Rectal smooth muscle tissue (tissue), 1 donor: ENCODE measurements at regions not wholly inside any gene's neighbourhood (a gene's known extent, or its start where the extent isn't known, plus 50 kb on each side); places are given as distances from the start of the nearest gene placed in this dataset.

ENCODE experiments used
- H3K27ac ChIP-seq: one replicate; pipeline ENCODE4 v1.7.0; 2013; ENCODE audit warnings: low read depth, low read length, inconsistent platforms
- H3K27me3 ChIP-seq: one replicate; pipeline ENCODE4 v1.7.0; 2013; ENCODE audit warnings: low read length; ENCODE audit not compliant: control insufficient read depth, insufficient read depth
- H3K36me3 ChIP-seq: one replicate; pipeline ENCODE4 v1.7.0; 2013; ENCODE audit warnings: low read length; ENCODE audit not compliant: control insufficient read depth, insufficient read depth
- H3K4me1 ChIP-seq: one replicate; pipeline ENCODE4 v1.7.0; 2013; ENCODE audit warnings: low read length; ENCODE audit not compliant: control insufficient read depth, insufficient read depth
- H3K4me3 ChIP-seq: one replicate; pipeline ENCODE4 v1.7.0; 2013; ENCODE audit warnings: low read length
- H3K9ac ChIP-seq: one replicate; pipeline ENCODE4 v1.7.0; 2013; ENCODE audit warnings: low read length

- Histone ChIP-seq H3K27ac (no peak overlapping the region), H3K27me3 (no peaks in the 10 kb centered on the region), H3K4me1 (no peaks in the 10 kb centered on the region), H3K36me3 (no peaks in the 10 kb centered on the region), H3K4me3 (no peak overlapping the region), H3K9ac (no peak overlapping the region)
Measured at GRCh38 chr21:24014381-24014780, 1592.9 kb downstream of the MRPL39 start.

- no peaks in the 10 kb centered on the region for H3K36me3 ChIP-seq
- H3K4me3 ChIP-seq = no peak overlapping the region
- no peaks in the 10 kb centered on the region for H3K27me3 ChIP-seq
- H3K27ac ChIP-seq = no peak overlapping the region
- no peak overlapping the region for H3K9ac ChIP-seq
- H3K4me1 ChIP-seq = no peaks in the 10 kb centered on the region
Measured at GRCh38 chr21:24011087-24011486, 1596.2 kb downstream of the MRPL39 start.

- Histone ChIP-seq H3K27ac (no peak overlapping the region), H3K4me1 (no peaks in the 10 kb centered on the region), H3K9ac (no peak overlapping the region), H3K36me3 (no peaks in the 10 kb centered on the region), H3K27me3 (no peaks in the 10 kb centered on the region), H3K4me3 (no peak overlapping the region)
Measured at GRCh38 chr21:24007592-24007991, 1599.7 kb downstream of the MRPL39 start.

GRCh38 chr21:23986987-23987386 lies 1620.3 kb downstream of the MRPL39 start:
- Histone ChIP-seq H3K4me3 (no peak overlapping the region), H3K9ac (no peak overlapping the region), H3K27ac (no peak overlapping the region), H3K4me1 (no peaks in the 10 kb centered on the region), H3K27me3 (no peaks in the 10 kb centered on the region), H3K36me3 (no peaks in the 10 kb centered on the region)

GRCh38 chr21:23986214-23986613 lies 1621.1 kb downstream of the MRPL39 start:
- H3K4me1 ChIP-seq = no peaks in the 10 kb centered on the region
- H3K4me3 ChIP-seq = no peak overlapping the region
- H3K36me3 ChIP-seq = no peaks in the 10 kb centered on the region
- no peak overlapping the region for H3K9ac ChIP-seq
- no peak overlapping the region for H3K27ac ChIP-seq
- no peaks in the 10 kb centered on the region for H3K27me3 ChIP-seq

GRCh38 chr21:23982546-23982945 lies 1624.7 kb downstream of the MRPL39 start:
- no peaks in the 10 kb centered on the region for H3K4me1 ChIP-seq

GRCh38 chr21:23977971-23978370 lies 1629.3 kb downstream of the MRPL39 start:
- Histone ChIP-seq H3K27ac (no peak overlapping the region), H3K9ac (no peak overlapping the region), H3K27me3 (no peaks in the 10 kb centered on the region), H3K36me3 (no peaks in the 10 kb centered on the region), H3K4me1 (no peaks in the 10 kb centered on the region), H3K4me3 (no peak overlapping the region)

More at GRCh38 chr21:23982546-23982945, 1624.7 kb downstream of the MRPL39 start:
- H3K4me3 ChIP-seq = no peak overlapping the region
- H3K27me3 ChIP-seq = no peaks in the 10 kb centered on the region
- H3K27ac ChIP-seq = no peak overlapping the region
- no peaks in the 10 kb centered on the region for H3K36me3 ChIP-seq
- H3K9ac ChIP-seq = no peak overlapping the region

GRCh38 chr21:23968722-23969647 lies 1638.3 kb downstream of the MRPL39 start:
- Histone ChIP-seq H3K4me3 (no peak overlapping the region), H3K4me1 (no peaks in the 10 kb centered on the region), H3K9ac (no peak overlapping the region), H3K27ac (no peak overlapping the region), H3K36me3 (no peaks in the 10 kb centered on the region), H3K27me3 (no peaks in the 10 kb centered on the region)

GRCh38 chr21:23968008-23968407 lies 1639.3 kb downstream of the MRPL39 start:
- Histone ChIP-seq H3K27ac (no peak overlapping the region), H3K36me3 (no peaks in the 10 kb centered on the region), H3K4me3 (no peak overlapping the region), H3K9ac (no peak overlapping the region), H3K27me3 (no peaks in the 10 kb centered on the region), H3K4me1 (no peaks in the 10 kb centered on the region)

- Histone ChIP-seq H3K9ac (no peak overlapping the region), H3K4me3 (no peak overlapping the region), H3K27me3 (no peaks in the 10 kb centered on the region), H3K4me1 (no peaks in the 10 kb centered on the region), H3K27ac (no peak overlapping the region), H3K36me3 (no peaks in the 10 kb centered on the region)
Measured at GRCh38 chr21:23963454-23963853, 1643.8 kb downstream of the MRPL39 start.

- Histone ChIP-seq H3K9ac (no peak overlapping the region), H3K27me3 (no peaks in the 10 kb centered on the region), H3K36me3 (no peaks in the 10 kb centered on the region), H3K4me1 (no peaks in the 10 kb centered on the region), H3K4me3 (no peak overlapping the region), H3K27ac (no peak overlapping the region)
Measured at GRCh38 chr21:23960769-23961168, 1646.5 kb downstream of the MRPL39 start.

GRCh38 chr21:23955135-23955843 lies 1652.0 kb downstream of the MRPL39 start:
- Histone ChIP-seq H3K4me1 (no peaks in the 10 kb centered on the region), H3K9ac (no peak overlapping the region), H3K36me3 (no peaks in the 10 kb centered on the region), H3K4me3 (no peak overlapping the region), H3K27ac (no peak overlapping the region), H3K27me3 (no peaks in the 10 kb centered on the region)
